H9 (cell line): ENCODE measurements at regions not wholly inside any gene's neighbourhood (a gene's known extent, or its start where the extent isn't known, plus 50 kb on each side); places are given as distances from the start of the nearest gene placed in this dataset.

Source experiments
- DNase-seq: peaks from one replicate; pipeline ENCODE4 v3.0.0-alpha.2; 2017
- H2AFZ ChIP-seq: one replicate; pipeline ENCODE4 v1.6.1; 2013; ENCODE audit warnings: mild to moderate bottlenecking, low read length, control low read depth, moderate library complexity
- H2AK5ac ChIP-seq: 2 replicates; pipeline ENCODE4 v1.6.1; 2013; ENCODE audit warnings: low read length, control low read depth, mixed read lengths; ENCODE audit not compliant: insufficient read length
- H2BK120ac ChIP-seq: one replicate; pipeline ENCODE4 v1.6.1; 2013; ENCODE audit warnings: low read depth, mild to moderate bottlenecking, low read length, control low read depth, inconsistent platforms; ENCODE audit not compliant: poor library complexity, severe bottlenecking
- H2BK12ac ChIP-seq: 2 replicates; pipeline ENCODE4 v1.6.1; 2013; ENCODE audit warnings: low read length, control low read depth, mixed read lengths, low read depth; ENCODE audit not compliant: insufficient read length
- H2BK15ac ChIP-seq: 2 replicates; pipeline ENCODE4 v1.6.1; 2013; ENCODE audit warnings: low read depth, low read length, control low read depth
- H2BK20ac ChIP-seq: one replicate; pipeline ENCODE4 v1.6.1; 2013; ENCODE audit warnings: low read depth, mild to moderate bottlenecking, low read length, control low read depth, inconsistent platforms; ENCODE audit not compliant: poor library complexity, severe bottlenecking
- H2BK5ac ChIP-seq: 2 replicates; pipeline ENCODE4 v1.6.1; 2013; ENCODE audit warnings: low read length, control low read depth, mixed read lengths; ENCODE audit not compliant: insufficient read length
- H3K14ac ChIP-seq: 2 replicates; pipeline ENCODE4 v1.6.1; 2013; ENCODE audit warnings: low read length, control low read depth; ENCODE audit not compliant: insufficient read depth
- H3K18ac ChIP-seq: 2 replicates; pipeline ENCODE4 v1.6.1; 2013; ENCODE audit warnings: low read depth, mild to moderate bottlenecking, mixed read lengths, low read length, control low read depth; ENCODE audit not compliant: insufficient read length
- H3K23ac ChIP-seq: 2 replicates; pipeline ENCODE4 v1.6.1; 2013; ENCODE audit warnings: low read length, control low read depth, mixed read lengths, low read depth; ENCODE audit not compliant: insufficient read length
- H3K23me2 ChIP-seq: 2 replicates; pipeline ENCODE4 v1.6.1; 2013; ENCODE audit warnings: low read depth, mild to moderate bottlenecking, mixed read lengths, low read length, control low read depth; ENCODE audit not compliant: insufficient read length, poor library complexity, severe bottlenecking
- H3K27ac ChIP-seq: 2 replicates; pipeline ENCODE4 v1.5.1; 2013; ENCODE audit warnings: low read length, control low read depth, mixed read lengths, low read depth; ENCODE audit not compliant: insufficient read length
- H3K27me3 ChIP-seq: 2 replicates; pipeline ENCODE4 v1.6.1; 2013; ENCODE audit warnings: low read length, control low read depth, inconsistent platforms; ENCODE audit not compliant: insufficient read depth
- H3K4ac ChIP-seq: 2 replicates; pipeline ENCODE4 v1.6.1; 2013; ENCODE audit warnings: low read depth, mild to moderate bottlenecking, control low read depth, inconsistent platforms, low read length, moderate library complexity
- H3K4me1 ChIP-seq: 2 replicates; pipeline ENCODE4 v1.6.1; 2013; ENCODE audit warnings: low read length, control low read depth, inconsistent platforms; ENCODE audit not compliant: insufficient read depth
- H3K4me2 ChIP-seq: 2 replicates; pipeline ENCODE4 v1.6.1; 2013; ENCODE audit warnings: low read length, control low read depth, mixed read lengths; ENCODE audit not compliant: insufficient read length, insufficient read depth
- H3K56ac ChIP-seq: 2 replicates; pipeline ENCODE4 v1.6.1; 2013; ENCODE audit warnings: low read depth, mild to moderate bottlenecking, mixed read lengths, low read length, control low read depth; ENCODE audit not compliant: insufficient read length
- H3K79me1 ChIP-seq: 2 replicates; pipeline ENCODE4 v1.6.1; 2013; ENCODE audit warnings: low read depth, mild to moderate bottlenecking, moderate library complexity, low read length, control low read depth, inconsistent platforms; ENCODE audit not compliant: insufficient read depth, poor library complexity, severe bottlenecking
- H3K79me2 ChIP-seq: 2 replicates; pipeline ENCODE4 v1.6.1; 2013; ENCODE audit warnings: low read length, control low read depth, inconsistent platforms; ENCODE audit not compliant: insufficient read depth
- H3K9ac ChIP-seq: 2 replicates; pipeline ENCODE4 v1.6.1; 2013; ENCODE audit warnings: low read length, control low read depth, mixed read lengths; ENCODE audit not compliant: insufficient read length; ENCODE audit errors: extremely low read depth
- H3K9me3 ChIP-seq: one replicate; pipeline ENCODE4 v1.6.1; 2013; ENCODE audit warnings: low read depth, low read length, inconsistent platforms; ENCODE audit not compliant: control insufficient read depth
- H3T11ph ChIP-seq: one replicate; pipeline ENCODE4 v1.6.1; 2013; ENCODE audit warnings: mild to moderate bottlenecking, low read length, control low read depth, inconsistent platforms
- H4K20me1 ChIP-seq: one replicate; pipeline ENCODE4 v1.6.1; 2013; ENCODE audit not compliant: control insufficient read depth, insufficient read length, insufficient read depth
- H4K5ac ChIP-seq: 2 replicates; pipeline ENCODE4 v1.6.1; 2013; ENCODE audit warnings: low read depth, mild to moderate bottlenecking, mixed read lengths, low read length, control low read depth; ENCODE audit not compliant: insufficient read length
- H4K8ac ChIP-seq: replicated peaks from 2 replicates; pipeline ENCODE4 v1.6.1; 2013; ENCODE audit warnings: low read length, control low read depth, mixed read lengths, low read depth; ENCODE audit not compliant: insufficient read length
- H4K91ac ChIP-seq: 2 replicates; pipeline ENCODE4 v1.6.1; 2013; ENCODE audit warnings: low read depth, mild to moderate bottlenecking, moderate library complexity, mixed read lengths, low read length, control low read depth; ENCODE audit not compliant: insufficient read length
- H3K27ac Mint-ChIP-seq, 3 experiments: 2 replicates in 2 of 3; 3 replicates in 1 of 3; pipeline ENCODE4 v1.8.0; 2020 to 2021; ENCODE audit warnings: mixed read lengths in 3 of 3, mild to moderate bottlenecking in 1 of 3, moderate library complexity in 1 of 3
- H3K27me3 Mint-ChIP-seq: 2 replicates; pipeline ENCODE4 v1.8.0; 2021; ENCODE audit warnings: low read depth, mild to moderate bottlenecking, moderate library complexity, mixed read lengths
- H3K36me3 Mint-ChIP-seq, 3 experiments: 2 replicates in 2 of 3; 3 replicates in 1 of 3; pipeline ENCODE4 v1.8.0; 2020 to 2021; ENCODE audit warnings: low read depth in 3 of 3, mixed read lengths in 3 of 3; ENCODE audit not compliant: insufficient read depth in 1 of 3
- H3K4me1 Mint-ChIP-seq, 2 experiments: 2 replicates each; pipeline ENCODE4 v1.8.0; 2020; ENCODE audit warnings: mixed read lengths in 2 of 2
- H3K4me3 Mint-ChIP-seq, 2 experiments: 2 replicates in 1 of 2; 3 replicates in 1 of 2; pipeline ENCODE4 v1.8.0; 2020 to 2021; ENCODE audit warnings: mild to moderate bottlenecking in 2 of 2, mixed read lengths in 2 of 2, moderate library complexity in 1 of 2
- H3K9me3 Mint-ChIP-seq, 2 experiments: 2 replicates in 1 of 2; 3 replicates in 1 of 2; pipeline ENCODE4 v1.8.0; 2020; ENCODE audit warnings: mild to moderate bottlenecking in 2 of 2, mixed read lengths in 2 of 2, moderate library complexity in 1 of 2
- CTCF ChIP-seq: fragments of 200-600 bp; sonication (generic); conservative IDR thresholded peaks from 3 replicates; pipeline ENCODE4 v1.8.0; 2021; ENCODE audit warnings: antibody characterized with exemption, mild to moderate bottlenecking
- WGBS: extraction: QIAGEN DNeasy Blood & Tissue Kit; methylation state at CpG from one replicate; pipeline ENCODE4 v1.1.7; 2013; ENCODE audit warnings: missing lambda C conversion rate, low lambda C conversion rate, mixed read lengths; ENCODE audit not compliant: insufficient read length; ENCODE audit errors: extremely low coverage; 5-methylcytosine and 5-hydroxymethylcytosine counted together

GRCh38 chr20:51936377-51936776 lies 134.1 kb upstream of the SALL4 start:
- H3K79me1 ChIP-seq, result no peaks in the 10 kb centered on the region
- H3K4me2 ChIP-seq, result no peak overlapping the region
- no peaks in the 10 kb centered on the region for H3K9me3 ChIP-seq
- no peak overlapping the region for H3K18ac ChIP-seq
- no peak overlapping the region for H2AFZ ChIP-seq
- no peak overlapping the region for H3K14ac ChIP-seq
- H3K4me1 ChIP-seq, result no peaks in the 10 kb centered on the region
- no peaks in the 10 kb centered on the region for H3K79me2 ChIP-seq
- H2BK15ac ChIP-seq, result no peak overlapping the region
- no peak overlapping the region for H3K4ac ChIP-seq
- Mint-ChIP-seq H3K36me3 (no peaks in the 10 kb centered on the region), H3K4me3 (no peak overlapping the region), H3K4me1 (peaks cover 7 to 16% of the 10 kb centered on the region in 2 experiments), H3K27me3 (no peaks in the 10 kb centered on the region), H3K9me3 (no peaks in the 10 kb centered on the region), H3K27ac (no peak overlapping the region)
- no peak overlapping the region for H2BK20ac ChIP-seq
- H4K5ac ChIP-seq, result no peak overlapping the region
- H3K23ac ChIP-seq, result no peak overlapping the region
- H2BK5ac ChIP-seq, result no peak overlapping the region
- no peak overlapping the region for H4K91ac ChIP-seq
- H4K8ac ChIP-seq, result no peak overlapping the region
- no peak overlapping the region for H2BK120ac ChIP-seq
- no peaks in the 10 kb centered on the region for H3K23me2 ChIP-seq
- no peak overlapping the region for H3K27ac ChIP-seq
- no peak overlapping the region for H3K9ac ChIP-seq
- no peak for TF ChIP-seq CTCF
- H3K56ac ChIP-seq, result no peak overlapping the region
- H2AK5ac ChIP-seq, result no peak overlapping the region
- H3T11ph ChIP-seq, result no peak overlapping the region
- no peak for DNase-seq
- H2BK12ac ChIP-seq, result no peak overlapping the region
- no peaks in the 10 kb centered on the region for H3K27me3 ChIP-seq
- no peaks in the 10 kb centered on the region for H4K20me1 ChIP-seq
- no CpG with 5 or more reads among the region's 2 CpGs for WGBS
